GM23338 (cell line): ENCODE measurements at regions not wholly inside any gene's neighbourhood (a gene's known extent, or its start where the extent isn't known, plus 50 kb on each side); places are given as distances from the start of the nearest gene placed in this dataset.

ENCODE experiments used
- ATAC-seq: fragments of 200-7000 bp; cut with Tn5 transposase; 3 replicates; pipeline ENCODE4 v1.9.1; 2020
- DNase-seq: peaks from one replicate; pipeline ENCODE4 v3.0.0-alpha.2; 2015; ENCODE audit warnings: low spot score
- H2AFZ ChIP-seq: fragments of 200-600 bp; sonication (generic); 2 replicates; pipeline ENCODE4 v1.8.0; 2016; ENCODE audit warnings: antibody characterized with exemption, mild to moderate bottlenecking, moderate library complexity
- H3F3A ChIP-seq: fragments of 200-600 bp; sonication (generic); replicated peaks from 2 replicates; pipeline ENCODE4 v1.8.0; 2017; ENCODE audit warnings: antibody characterized with exemption, mixed run types, low read depth
- H3K27ac ChIP-seq: fragments of 200-600 bp; sonication (generic); 2 replicates; pipeline ENCODE4 v1.6.1; 2016; ENCODE audit warnings: low read depth
- H3K27me3 ChIP-seq: fragments of 200-600 bp; sonication (generic); 2 replicates; pipeline ENCODE4 v1.8.0; 2016; ENCODE audit warnings: mild to moderate bottlenecking, mixed run types, moderate library complexity; ENCODE audit not compliant: insufficient read depth
- H3K36me3 ChIP-seq: fragments of 200-600 bp; sonication (generic); 2 replicates; pipeline ENCODE4 v1.8.0; 2016; ENCODE audit warnings: mild to moderate bottlenecking; ENCODE audit not compliant: insufficient read depth
- H3K4me1 ChIP-seq: fragments of 200-600 bp; sonication (generic); 2 replicates; pipeline ENCODE4 v1.8.0; 2016; ENCODE audit warnings: mild to moderate bottlenecking, moderate library complexity; ENCODE audit not compliant: insufficient read depth
- H3K4me2 ChIP-seq: fragments of 200-600 bp; sonication (generic); 2 replicates; pipeline ENCODE4 v1.7.1; 2017; ENCODE audit warnings: mixed run types
- H3K4me3 ChIP-seq: fragments of 200-600 bp; sonication (generic); 2 replicates; pipeline ENCODE4 v1.6.1; 2016; ENCODE audit warnings: mixed run types
- H3K79me2 ChIP-seq: fragments of 200-600 bp; sonication (generic); replicated peaks from 2 replicates; pipeline ENCODE4 v1.8.0; 2017; ENCODE audit warnings: mild to moderate bottlenecking; ENCODE audit not compliant: insufficient read depth
- H3K9me2 ChIP-seq: fragments of 200-600 bp; sonication (generic); 2 replicates; pipeline ENCODE4 v1.8.0; 2017; ENCODE audit not compliant: insufficient read depth
- H4K20me1 ChIP-seq: fragments of 200-600 bp; sonication (generic); replicated peaks from 2 replicates; pipeline ENCODE4 v1.8.0; 2017; ENCODE audit warnings: mild to moderate bottlenecking; ENCODE audit not compliant: insufficient read depth
- H3K27ac Mint-ChIP-seq: 2 replicates; pipeline ENCODE4 v1.8.0; 2020; ENCODE audit warnings: inconsistent platforms, mild to moderate bottlenecking, moderate library complexity, mixed read lengths
- H3K27me3 Mint-ChIP-seq: 3 replicates; pipeline ENCODE4 v1.8.0; 2022; ENCODE audit warnings: low read depth, mild to moderate bottlenecking, moderate library complexity, mixed read lengths, inconsistent platforms; ENCODE audit not compliant: insufficient read depth, poor library complexity
- H3K36me3 Mint-ChIP-seq: 3 replicates; pipeline ENCODE4 v1.8.0; 2021; ENCODE audit warnings: low read depth, mild to moderate bottlenecking, inconsistent platforms, moderate library complexity, mixed read lengths
- H3K4me1 Mint-ChIP-seq: 3 replicates; pipeline ENCODE4 v1.8.0; 2020; ENCODE audit warnings: mild to moderate bottlenecking, inconsistent platforms, mixed read lengths
- H3K4me3 Mint-ChIP-seq: 3 replicates; pipeline ENCODE4 v1.8.0; 2021; ENCODE audit warnings: moderate library complexity, mild to moderate bottlenecking, inconsistent platforms, mixed read lengths
- H3K9me3 Mint-ChIP-seq: 3 replicates; pipeline ENCODE4 v1.8.0; 2020; ENCODE audit warnings: moderate library complexity, mild to moderate bottlenecking, inconsistent platforms, mixed read lengths
- CREB1 ChIP-seq: fragments of 250-450 bp; sonication (Bioruptor Pico); IDR thresholded peaks from 2 replicates; pipeline ENCODE4 v1.5.0; 2020; ENCODE audit warnings: low read depth, mild to moderate bottlenecking, moderate library complexity
- EZH2 ChIP-seq: fragments of 200-600 bp; sonication (generic); IDR thresholded peaks from one replicate; pipeline ENCODE4 v1.8.0; 2017; ENCODE audit warnings: antibody characterized with exemption, mild to moderate bottlenecking, low read depth; ENCODE audit not compliant: unreplicated experiment
- EZH2phosphoT487 ChIP-seq: fragments of 200-600 bp; sonication (generic); IDR thresholded peaks from one replicate; pipeline ENCODE4 v1.8.1; 2018; ENCODE audit warnings: antibody characterized with exemption; ENCODE audit not compliant: unreplicated experiment
- JUNB ChIP-seq: IDR thresholded peaks from one replicate; pipeline ENCODE4 v1.6.1; 2016; ENCODE audit warnings: antibody characterized with exemption; ENCODE audit not compliant: unreplicated experiment
- NANOG ChIP-seq: IDR thresholded peaks from 2 replicates; pipeline ENCODE4 v1.6.1; 2016; ENCODE audit warnings: antibody characterized with exemption, borderline replicate concordance
- POLR2AphosphoS5 ChIP-seq: IDR thresholded peaks from 2 replicates; pipeline ENCODE4 v1.6.1; 2016; ENCODE audit warnings: antibody characterized with exemption, low read depth
- STAT1 ChIP-seq: IDR thresholded peaks from one replicate; pipeline ENCODE4 v1.6.1; 2016; ENCODE audit warnings: antibody characterized with exemption; ENCODE audit not compliant: unreplicated experiment
- ZNF114 ChIP-seq: fragments of 250-450 bp; sonication (Bioruptor Pico); IDR thresholded peaks from 2 replicates; pipeline ENCODE4 v1.5.0; 2020; ENCODE audit warnings: mild to moderate bottlenecking, moderate library complexity
- ZNF331 ChIP-seq: fragments of 250-450 bp; sonication (Bioruptor Pico); IDR thresholded peaks from 2 replicates; pipeline ENCODE4 v1.5.0; 2020; ENCODE audit warnings: low read depth, mild to moderate bottlenecking, moderate library complexity
- TF ChIP-seq, protein P1 (sequence below), 2 experiments: fragments of 200-600 bp in 1 of 2; sonication (generic) in 1 of 2; conservative IDR thresholded peaks; 2 replicates each; pipeline versions ENCODE4 v1.5.1 to v1.6.1; 2016 to 2017; ENCODE audit warnings: antibody characterized with exemption in 2 of 2, low read depth in 2 of 2, mild to moderate bottlenecking in 2 of 2, moderate library complexity in 1 of 2
- TF ChIP-seq, protein P2 (sequence below): IDR thresholded peaks from one replicate; pipeline ENCODE4 v1.6.1; 2018; ENCODE audit warnings: antibody characterized with exemption; ENCODE audit not compliant: unreplicated experiment
- TF ChIP-seq, protein P3 (sequence below): IDR thresholded peaks from 2 replicates; pipeline ENCODE4 v1.6.1; 2016; ENCODE audit warnings: antibody characterized with exemption
- TF ChIP-seq, protein P4 (sequence below): fragments of 250-450 bp; sonication (Bioruptor Pico); IDR thresholded peaks from 2 replicates; pipeline ENCODE4 v1.5.0; 2020; ENCODE audit warnings: mild to moderate bottlenecking, moderate library complexity

DNA sequence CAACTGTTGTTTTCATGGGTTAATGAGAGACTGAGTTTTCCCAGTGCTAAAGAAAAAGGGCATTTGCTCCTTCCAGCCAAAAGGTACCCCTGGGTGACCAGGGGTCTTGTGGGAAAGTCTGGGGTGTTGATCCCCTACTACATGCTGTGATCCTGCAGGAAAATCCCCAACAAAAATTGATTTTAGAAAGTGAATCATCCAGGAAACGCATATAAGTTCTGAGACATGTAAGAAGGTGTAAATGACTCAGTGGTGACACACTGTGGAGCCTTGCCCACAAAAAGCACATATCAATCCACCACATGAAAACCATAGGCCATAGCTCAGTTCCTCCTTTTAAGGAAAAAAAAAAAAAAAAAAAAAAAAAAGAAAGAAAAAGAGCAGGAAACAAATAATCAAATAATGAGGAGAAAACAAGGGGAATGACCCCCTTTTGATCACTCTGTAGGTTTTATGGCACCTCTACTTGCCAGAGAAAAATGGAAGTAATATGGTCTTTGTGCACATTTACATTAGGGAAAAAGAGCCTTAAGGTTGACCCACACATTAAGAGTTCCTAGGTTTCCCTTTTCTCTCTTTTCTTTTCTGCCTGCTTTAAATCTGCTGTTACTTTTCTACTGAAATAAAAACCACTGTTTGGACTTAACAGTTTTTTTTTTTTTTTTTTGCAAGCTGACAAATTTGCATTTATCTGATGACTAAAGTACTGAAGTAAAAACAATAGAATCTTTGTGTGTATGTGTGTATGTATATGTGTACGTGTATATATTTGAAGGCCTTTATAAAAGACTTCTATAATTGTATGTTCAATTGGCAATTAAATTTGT is 386.0 kb downstream of the KIF20B start:
- Histone ChIP-seq H3K27me3 (no peaks in the 10 kb centered on the region), H3F3A (no peaks in the 10 kb centered on the region), H3K9me2 (no peaks in the 10 kb centered on the region), H3K4me3 (no peak overlapping the region), H3K79me2 (peaks cover 5% of the 10 kb centered on the region; the same call in 1 of the 2 replicates), H3K27ac (peak overlapping the region; percentile 91), H3K36me3 (peaks cover 6% of the 10 kb centered on the region), H2AFZ (no peak overlapping the region), H4K20me1 (no peaks in the 10 kb centered on the region), H3K4me2 (peak overlapping the region; percentile 22), H3K4me1 (peaks cover 39% of the 10 kb centered on the region)
- H3K27ac Mint-ChIP-seq, result peak overlapping the region; percentile 17
- TF ChIP-seq NANOG (no peak), STAT1 (no peak), ZNF114 (no peak), EZH2 (no peak), POLR2AphosphoS5 (no peak), CREB1 (CRISPR knock-in tag) (no peak), JUNB (no peak), ZNF331 (CRISPR knock-in tag) (no peak), EZH2phosphoT487 (no peak)
- TF ChIP-seq, protein P1, sequence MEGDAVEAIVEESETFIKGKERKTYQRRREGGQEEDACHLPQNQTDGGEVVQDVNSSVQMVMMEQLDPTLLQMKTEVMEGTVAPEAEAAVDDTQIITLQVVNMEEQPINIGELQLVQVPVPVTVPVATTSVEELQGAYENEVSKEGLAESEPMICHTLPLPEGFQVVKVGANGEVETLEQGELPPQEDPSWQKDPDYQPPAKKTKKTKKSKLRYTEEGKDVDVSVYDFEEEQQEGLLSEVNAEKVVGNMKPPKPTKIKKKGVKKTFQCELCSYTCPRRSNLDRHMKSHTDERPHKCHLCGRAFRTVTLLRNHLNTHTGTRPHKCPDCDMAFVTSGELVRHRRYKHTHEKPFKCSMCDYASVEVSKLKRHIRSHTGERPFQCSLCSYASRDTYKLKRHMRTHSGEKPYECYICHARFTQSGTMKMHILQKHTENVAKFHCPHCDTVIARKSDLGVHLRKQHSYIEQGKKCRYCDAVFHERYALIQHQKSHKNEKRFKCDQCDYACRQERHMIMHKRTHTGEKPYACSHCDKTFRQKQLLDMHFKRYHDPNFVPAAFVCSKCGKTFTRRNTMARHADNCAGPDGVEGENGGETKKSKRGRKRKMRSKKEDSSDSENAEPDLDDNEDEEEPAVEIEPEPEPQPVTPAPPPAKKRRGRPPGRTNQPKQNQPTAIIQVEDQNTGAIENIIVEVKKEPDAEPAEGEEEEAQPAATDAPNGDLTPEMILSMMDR (conservative IDR thresholded peaks at IDR 0.05; ENCODE audit: low read depth in 2 of 2), result no peak
- TF ChIP-seq, protein P2, sequence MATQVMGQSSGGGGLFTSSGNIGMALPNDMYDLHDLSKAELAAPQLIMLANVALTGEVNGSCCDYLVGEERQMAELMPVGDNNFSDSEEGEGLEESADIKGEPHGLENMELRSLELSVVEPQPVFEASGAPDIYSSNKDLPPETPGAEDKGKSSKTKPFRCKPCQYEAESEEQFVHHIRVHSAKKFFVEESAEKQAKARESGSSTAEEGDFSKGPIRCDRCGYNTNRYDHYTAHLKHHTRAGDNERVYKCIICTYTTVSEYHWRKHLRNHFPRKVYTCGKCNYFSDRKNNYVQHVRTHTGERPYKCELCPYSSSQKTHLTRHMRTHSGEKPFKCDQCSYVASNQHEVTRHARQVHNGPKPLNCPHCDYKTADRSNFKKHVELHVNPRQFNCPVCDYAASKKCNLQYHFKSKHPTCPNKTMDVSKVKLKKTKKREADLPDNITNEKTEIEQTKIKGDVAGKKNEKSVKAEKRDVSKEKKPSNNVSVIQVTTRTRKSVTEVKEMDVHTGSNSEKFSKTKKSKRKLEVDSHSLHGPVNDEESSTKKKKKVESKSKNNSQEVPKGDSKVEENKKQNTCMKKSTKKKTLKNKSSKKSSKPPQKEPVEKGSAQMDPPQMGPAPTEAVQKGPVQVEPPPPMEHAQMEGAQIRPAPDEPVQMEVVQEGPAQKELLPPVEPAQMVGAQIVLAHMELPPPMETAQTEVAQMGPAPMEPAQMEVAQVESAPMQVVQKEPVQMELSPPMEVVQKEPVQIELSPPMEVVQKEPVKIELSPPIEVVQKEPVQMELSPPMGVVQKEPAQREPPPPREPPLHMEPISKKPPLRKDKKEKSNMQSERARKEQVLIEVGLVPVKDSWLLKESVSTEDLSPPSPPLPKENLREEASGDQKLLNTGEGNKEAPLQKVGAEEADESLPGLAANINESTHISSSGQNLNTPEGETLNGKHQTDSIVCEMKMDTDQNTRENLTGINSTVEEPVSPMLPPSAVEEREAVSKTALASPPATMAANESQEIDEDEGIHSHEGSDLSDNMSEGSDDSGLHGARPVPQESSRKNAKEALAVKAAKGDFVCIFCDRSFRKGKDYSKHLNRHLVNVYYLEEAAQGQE, result no peak
- TF ChIP-seq, protein P3, sequence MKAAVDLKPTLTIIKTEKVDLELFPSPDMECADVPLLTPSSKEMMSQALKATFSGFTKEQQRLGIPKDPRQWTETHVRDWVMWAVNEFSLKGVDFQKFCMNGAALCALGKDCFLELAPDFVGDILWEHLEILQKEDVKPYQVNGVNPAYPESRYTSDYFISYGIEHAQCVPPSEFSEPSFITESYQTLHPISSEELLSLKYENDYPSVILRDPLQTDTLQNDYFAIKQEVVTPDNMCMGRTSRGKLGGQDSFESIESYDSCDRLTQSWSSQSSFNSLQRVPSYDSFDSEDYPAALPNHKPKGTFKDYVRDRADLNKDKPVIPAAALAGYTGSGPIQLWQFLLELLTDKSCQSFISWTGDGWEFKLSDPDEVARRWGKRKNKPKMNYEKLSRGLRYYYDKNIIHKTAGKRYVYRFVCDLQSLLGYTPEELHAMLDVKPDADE, result no peak
- TF ChIP-seq, protein P4, sequence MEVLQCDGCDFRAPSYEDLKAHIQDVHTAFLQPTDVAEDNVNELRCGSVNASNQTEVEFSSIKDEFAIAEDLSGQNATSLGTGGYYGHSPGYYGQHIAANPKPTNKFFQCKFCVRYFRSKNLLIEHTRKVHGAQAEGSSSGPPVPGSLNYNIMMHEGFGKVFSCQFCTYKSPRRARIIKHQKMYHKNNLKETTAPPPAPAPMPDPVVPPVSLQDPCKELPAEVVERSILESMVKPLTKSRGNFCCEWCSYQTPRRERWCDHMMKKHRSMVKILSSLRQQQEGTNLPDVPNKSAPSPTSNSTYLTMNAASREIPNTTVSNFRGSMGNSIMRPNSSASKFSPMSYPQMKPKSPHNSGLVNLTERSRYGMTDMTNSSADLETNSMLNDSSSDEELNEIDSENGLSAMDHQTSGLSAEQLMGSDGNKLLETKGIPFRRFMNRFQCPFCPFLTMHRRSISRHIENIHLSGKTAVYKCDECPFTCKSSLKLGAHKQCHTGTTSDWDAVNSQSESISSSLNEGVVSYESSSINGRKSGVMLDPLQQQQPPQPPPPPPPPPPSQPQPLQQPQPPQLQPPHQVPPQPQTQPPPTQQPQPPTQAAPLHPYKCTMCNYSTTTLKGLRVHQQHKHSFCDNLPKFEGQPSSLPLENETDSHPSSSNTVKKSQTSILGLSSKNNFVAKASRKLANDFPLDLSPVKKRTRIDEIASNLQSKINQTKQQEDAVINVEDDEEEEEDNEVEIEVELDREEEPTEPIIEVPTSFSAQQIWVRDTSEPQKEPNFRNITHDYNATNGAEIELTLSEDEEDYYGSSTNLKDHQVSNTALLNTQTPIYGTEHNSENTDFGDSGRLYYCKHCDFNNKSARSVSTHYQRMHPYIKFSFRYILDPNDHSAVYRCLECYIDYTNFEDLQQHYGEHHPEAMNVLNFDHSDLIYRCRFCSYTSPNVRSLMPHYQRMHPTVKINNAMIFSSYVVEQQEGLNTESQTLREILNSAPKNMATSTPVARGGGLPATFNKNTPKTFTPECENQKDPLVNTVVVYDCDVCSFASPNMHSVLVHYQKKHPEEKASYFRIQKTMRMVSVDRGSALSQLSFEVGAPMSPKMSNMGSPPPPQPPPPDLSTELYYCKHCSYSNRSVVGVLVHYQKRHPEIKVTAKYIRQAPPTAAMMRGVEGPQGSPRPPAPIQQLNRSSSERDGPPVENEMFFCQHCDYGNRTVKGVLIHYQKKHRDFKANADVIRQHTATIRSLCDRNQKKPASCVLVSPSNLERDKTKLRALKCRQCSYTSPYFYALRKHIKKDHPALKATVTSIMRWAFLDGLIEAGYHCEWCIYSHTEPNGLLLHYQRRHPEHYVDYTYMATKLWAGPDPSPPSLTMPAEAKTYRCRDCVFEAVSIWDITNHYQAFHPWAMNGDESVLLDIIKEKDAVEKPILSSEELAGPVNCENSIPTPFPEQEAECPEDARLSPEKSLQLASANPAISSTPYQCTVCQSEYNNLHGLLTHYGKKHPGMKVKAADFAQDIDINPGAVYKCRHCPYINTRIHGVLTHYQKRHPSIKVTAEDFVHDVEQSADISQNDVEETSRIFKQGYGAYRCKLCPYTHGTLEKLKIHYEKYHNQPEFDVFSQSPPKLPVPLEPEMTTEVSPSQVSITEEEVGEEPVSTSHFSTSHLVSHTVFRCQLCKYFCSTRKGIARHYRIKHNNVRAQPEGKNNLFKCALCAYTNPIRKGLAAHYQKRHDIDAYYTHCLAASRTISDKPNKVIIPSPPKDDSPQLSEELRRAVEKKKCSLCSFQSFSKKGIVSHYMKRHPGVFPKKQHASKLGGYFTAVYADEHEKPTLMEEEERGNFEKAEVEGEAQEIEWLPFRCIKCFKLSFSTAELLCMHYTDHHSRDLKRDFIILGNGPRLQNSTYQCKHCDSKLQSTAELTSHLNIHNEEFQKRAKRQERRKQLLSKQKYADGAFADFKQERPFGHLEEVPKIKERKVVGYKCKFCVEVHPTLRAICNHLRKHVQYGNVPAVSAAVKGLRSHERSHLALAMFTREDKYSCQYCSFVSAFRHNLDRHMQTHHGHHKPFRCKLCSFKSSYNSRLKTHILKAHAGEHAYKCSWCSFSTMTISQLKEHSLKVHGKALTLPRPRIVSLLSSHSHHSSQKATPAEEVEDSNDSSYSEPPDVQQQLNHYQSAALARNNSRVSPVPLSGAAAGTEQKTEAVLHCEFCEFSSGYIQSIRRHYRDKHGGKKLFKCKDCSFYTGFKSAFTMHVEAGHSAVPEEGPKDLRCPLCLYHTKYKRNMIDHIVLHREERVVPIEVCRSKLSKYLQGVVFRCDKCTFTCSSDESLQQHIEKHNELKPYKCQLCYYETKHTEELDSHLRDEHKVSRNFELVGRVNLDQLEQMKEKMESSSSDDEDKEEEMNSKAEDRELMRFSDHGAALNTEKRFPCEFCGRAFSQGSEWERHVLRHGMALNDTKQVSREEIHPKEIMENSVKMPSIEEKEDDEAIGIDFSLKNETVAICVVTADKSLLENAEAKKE, result no peak
- DNase-seq (no peak), ATAC-seq (no peak)
- peaks cover 13% of the 10 kb centered on the region; the same call in 2 of the 3 replicates for H3K9me3 Mint-ChIP-seq
- H3K4me3 Mint-ChIP-seq, result no peak overlapping the region
- H3K27me3 Mint-ChIP-seq, result peaks cover 7% of the 10 kb centered on the region
- peaks cover 36% of the 10 kb centered on the region for H3K4me1 Mint-ChIP-seq
- peaks cover 34% of the 10 kb centered on the region for H3K36me3 Mint-ChIP-seq
